GM23248 (cell line): ENCODE measurements at regions not wholly inside any gene's neighbourhood (a gene's known extent, or its start where the extent isn't known, plus 50 kb on each side); places are given as distances from the start of the nearest gene placed in this dataset.

Experiments used
- EZH2 ChIP-seq: fragments of 200-600 bp; sonication (generic); IDR thresholded peaks from 2 replicates; pipeline ENCODE4 v1.6.1; 2018; ENCODE audit warnings: antibody characterized with exemption, mild to moderate bottlenecking; ENCODE audit not compliant: insufficient read depth, poor library complexity, severe bottlenecking
- EZH2phosphoT487 ChIP-seq: fragments of 200-600 bp; sonication (generic); IDR thresholded peaks from 2 replicates; pipeline ENCODE4 v1.6.1; 2018; ENCODE audit warnings: antibody characterized with exemption, moderate library complexity, mild to moderate bottlenecking, low read depth; ENCODE audit not compliant: insufficient read depth

- TF ChIP-seq EZH2phosphoT487 = no peak
- TF ChIP-seq EZH2 = no peak
Observed at GRCh38 chr9:103702572-103702971, 391.5 kb upstream of the SMC2 start.
